ENCODE measurements at regions not wholly inside any gene's neighbourhood (a gene's known extent, or its start where the extent isn't known, plus 50 kb on each side); places are given as distances from the start of the nearest gene placed in this dataset.
"Not testable (repeated sequence)": the region's sequence is repeated elsewhere in the genome, so short reads cannot be mapped to it uniquely, and the experiment has no call there.

DNA sequence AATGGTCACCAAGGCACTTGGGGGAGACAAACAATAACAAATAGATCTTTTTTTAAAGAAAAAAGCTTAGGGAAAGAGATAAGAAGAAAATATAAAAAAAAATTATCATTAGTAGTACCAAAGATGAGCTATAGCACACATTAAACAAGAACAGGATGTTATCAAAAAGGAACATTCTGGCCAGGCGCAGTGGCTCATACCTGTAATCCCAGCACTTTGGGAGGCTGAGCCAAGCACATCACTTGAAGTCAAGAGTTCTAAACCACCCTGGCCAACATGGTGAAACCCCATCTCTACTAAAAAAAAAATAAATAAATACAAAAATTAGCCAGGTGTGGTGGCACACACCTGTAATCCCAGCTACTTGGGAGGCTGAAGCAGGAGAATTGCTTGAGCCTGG is 92.9 kb downstream of the C9orf50 start:
- not testable (repeated sequence) for TF ChIP-seq POLR2AphosphoS5 (IDR thresholded peaks at IDR 0.05; ENCODE audit: borderline replicate concordance, low read depth, low read length); FOXP2 (optimal IDR thresholded peaks at IDR 0.05; ENCODE audit: control extremely low read depth, extremely low read length, insufficient read depth); EZH2 (IDR thresholded peaks at IDR 0.05)
